ENCODE measurements at regions not wholly inside any gene's neighbourhood (a gene's known extent, or its start where the extent isn't known, plus 50 kb on each side); places are given as distances from the start of the nearest gene placed in this dataset.

DNA sequence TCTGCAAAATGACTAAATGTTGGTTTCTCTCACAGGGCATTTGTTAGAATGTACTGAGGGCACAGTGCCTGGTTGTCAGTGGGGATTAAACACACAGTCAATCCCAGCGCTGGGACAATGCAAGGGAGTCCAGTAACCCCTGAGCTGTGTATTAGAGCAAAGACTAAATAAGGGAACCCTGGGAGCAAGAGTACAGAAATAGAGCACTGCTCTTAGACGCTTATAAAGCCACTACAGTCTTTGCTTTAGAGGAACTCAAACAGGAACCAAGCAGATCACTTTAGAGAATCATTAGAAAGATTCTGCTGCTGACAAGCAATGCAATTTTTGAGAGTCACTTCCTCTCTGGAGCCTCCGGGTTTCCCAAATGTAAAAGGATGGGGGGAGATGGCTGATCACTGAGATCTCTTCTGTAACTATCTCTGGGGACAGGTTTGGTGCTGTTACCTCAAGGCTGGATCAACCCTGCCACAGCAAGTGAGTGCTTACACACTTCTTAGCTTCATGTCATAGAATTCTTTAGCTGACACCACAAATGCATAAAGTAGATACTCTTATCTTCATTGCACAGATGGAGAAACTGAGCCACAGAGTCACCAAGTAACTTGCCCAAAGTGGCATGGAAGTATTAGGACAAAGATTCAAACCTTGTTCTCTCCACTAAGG, 137.8 kb upstream of the CPEB2 start:
- no peak for DNase-seq

DNA sequence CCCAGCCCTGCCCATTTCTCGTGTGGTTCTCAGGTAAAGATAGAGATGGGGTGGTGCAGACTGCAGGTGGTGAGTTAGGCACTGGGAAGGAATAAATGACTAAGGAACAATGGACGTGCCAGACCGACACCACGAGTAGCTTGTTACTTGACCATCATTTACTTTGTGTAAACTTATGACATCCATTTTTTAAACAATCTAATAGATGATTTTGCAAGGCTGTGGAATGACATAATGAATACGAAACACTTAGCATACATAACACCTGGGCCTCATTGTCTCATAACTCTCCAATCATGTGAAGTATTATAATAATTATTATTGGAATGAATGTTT, 137.3 kb upstream of the CPEB2 start:
- DNase-seq, result no peak

DNA sequence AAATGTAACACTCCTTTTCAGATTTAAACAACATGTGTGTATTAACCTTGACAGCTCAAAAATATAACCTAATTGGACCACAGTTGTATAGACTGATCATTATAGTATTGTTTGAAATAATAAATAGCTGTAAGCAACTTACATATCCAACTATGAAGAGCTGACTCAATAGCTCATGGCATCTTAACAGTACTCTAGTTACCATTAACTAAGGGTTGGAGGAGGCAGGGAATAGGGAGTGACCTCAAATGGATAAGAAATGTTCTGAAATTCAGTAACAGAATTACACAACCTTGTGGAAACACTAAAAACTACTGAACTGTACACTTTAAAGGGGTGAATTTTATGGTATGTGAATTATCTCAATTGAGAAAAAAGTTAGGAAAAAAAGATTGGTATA, 136.5 kb upstream of the CPEB2 start:
- no peak for DNase-seq

DNA sequence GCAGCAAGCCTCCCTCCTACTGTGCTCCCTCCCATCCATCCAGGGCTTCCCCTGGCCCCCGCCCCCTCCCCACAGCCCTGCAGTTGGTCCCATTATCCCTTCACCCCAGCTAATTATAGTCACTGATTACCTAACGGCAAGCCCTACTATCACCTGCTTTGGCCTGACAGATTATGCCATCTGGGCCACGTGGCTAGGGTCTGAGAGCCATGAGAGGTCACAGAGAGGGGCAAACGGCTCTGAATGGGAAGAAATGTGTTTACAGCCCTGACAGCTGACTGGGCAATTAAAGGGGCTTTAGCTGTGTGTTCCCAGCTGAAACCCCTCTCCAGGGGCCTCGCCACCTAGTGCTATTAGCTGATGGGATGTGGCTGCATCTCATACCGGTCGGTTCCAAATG, 134.4 kb upstream of the CPEB2 start:
- no peak for DNase-seq

- no peak for DNase-seq
Observed at GRCh38 chr4:14868426-14869395, 133.6 kb upstream of the CPEB2 start.

- no peak for DNase-seq
Observed at GRCh38 chr4:14871676-14872430, 130.4 kb upstream of the CPEB2 start.

DNA sequence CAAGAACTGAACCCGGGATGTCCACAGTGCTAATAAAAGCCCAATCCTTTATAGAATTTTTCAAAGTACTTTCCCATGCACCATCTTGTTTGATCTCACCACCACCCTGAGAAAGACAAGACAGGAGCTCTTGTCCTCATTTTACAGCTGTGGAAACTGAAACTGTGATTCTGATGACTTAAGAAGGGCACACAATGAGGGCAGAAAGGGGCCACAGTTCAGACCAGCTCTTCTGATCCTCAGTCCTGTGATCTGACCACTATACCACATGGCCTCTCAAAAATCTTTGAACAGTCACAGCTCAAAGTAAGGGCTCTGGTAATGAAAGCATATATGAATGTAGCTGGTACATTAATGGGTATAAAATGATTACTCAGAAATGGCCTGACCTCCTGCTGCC, 127.3 kb upstream of the CPEB2 start:
- DNase-seq, result no peak

- peak; percentile 63 for DNase-seq
Observed at GRCh38 chr4:14877246-14878225, 124.7 kb upstream of the CPEB2 start.

DNA sequence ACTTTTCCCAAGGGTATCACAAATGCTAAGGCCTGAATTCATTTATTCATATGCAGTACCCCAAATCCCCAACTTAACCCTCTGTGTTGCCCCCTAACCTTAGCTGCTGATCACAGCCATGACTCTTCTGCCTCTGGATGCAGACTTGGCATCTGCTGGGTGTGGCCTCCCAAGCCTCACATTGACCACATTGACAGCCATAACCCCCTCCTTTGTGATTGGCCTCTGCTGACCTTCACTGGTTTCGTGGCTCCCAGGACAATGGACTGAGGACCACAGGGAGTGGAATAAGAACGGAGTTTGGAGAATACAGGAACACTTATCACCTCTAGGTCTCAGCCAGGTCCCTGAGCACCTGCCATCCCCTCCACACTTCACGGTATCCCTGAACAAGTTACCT, 123.6 kb upstream of the CPEB2 start:
- no peak for DNase-seq

DNA sequence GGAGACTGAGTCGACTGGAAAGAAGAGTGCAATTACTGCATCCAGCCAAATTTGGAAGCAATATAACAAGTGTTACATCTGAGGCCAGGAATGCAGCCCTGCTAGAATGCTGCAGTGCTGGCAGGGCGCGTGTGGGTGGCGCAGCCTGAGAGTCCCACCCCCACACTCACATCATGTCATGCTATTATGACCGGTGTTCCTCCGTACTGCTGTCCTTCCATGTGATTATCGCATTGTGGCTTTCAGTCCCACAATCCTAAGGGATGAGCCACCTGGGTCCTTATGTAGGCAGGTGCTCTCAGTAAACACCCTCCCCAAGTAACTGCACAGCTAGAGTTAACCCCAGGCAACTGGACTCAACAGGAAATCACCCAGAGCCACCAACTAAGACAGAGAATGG, 122.6 kb upstream of the CPEB2 start:
- no peak for DNase-seq

GRCh38 chr4:14880805-14881204, 121.5 kb upstream of the CPEB2 start:
- DNase-seq, result no peak

GRCh38 chr4:14883166-14883565, 119.1 kb upstream of the CPEB2 start:
- DNase-seq, result no peak

- no peak for DNase-seq
Observed at GRCh38 chr4:14883661-14884060, 118.6 kb upstream of the CPEB2 start.

DNA sequence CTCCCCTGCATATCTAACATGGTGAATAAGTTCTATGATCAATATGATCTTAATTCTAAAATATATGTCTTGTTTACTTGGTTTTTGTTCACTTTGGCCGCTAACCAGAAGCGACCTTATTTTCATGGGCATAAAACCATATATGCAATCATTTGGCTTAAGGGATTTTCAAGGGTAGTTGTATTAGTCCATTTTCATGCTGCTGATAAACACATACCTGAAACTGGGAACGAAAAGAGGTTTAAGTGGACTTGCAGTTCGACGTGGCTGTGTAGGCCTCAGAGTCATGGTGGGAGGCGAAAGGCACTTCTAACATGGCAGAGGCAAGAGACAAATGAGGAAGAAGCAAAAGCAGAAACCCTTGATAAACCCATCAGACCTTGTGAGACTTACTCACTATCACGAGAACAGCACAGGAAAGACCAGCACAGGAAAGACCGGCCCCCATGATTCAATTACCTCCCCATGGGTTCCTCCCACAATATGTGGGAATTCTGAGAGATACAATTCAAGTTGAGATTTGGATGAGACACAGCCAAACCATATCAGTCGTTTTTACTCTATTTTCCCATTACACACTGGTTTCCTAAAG, 114.3 kb upstream of the CPEB2 start:
- no peak for DNase-seq

- DNase-seq, result no peak
Observed at GRCh38 chr4:14888790-14889572, 113.3 kb upstream of the CPEB2 start.

- no peak for DNase-seq
Observed at GRCh38 chr4:14892563-14892962, 109.7 kb upstream of the CPEB2 start.

DNA sequence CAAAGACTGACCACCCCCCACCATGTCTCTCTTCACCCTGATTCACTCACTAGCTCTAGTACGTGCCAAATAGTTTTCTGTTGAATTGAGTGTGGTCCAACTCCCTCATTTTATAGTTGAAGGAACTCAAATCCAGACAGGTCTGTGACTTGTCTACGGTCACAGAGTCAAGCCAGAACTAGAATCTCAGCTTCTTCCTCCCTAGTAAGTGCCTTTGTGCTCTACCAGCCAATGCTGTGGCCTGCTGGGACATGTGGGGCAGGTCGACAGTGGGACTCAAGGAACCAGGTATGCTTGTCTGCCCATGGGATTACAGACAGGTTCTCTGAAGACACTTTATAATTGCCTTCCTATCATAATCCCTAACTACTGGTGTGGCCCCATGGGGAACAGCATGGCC, 108.6 kb upstream of the CPEB2 start:
- DNase-seq, result no peak

- DNase-seq, result no peak
Observed at GRCh38 chr4:14894392-14895292, 107.6 kb upstream of the CPEB2 start.

DNA sequence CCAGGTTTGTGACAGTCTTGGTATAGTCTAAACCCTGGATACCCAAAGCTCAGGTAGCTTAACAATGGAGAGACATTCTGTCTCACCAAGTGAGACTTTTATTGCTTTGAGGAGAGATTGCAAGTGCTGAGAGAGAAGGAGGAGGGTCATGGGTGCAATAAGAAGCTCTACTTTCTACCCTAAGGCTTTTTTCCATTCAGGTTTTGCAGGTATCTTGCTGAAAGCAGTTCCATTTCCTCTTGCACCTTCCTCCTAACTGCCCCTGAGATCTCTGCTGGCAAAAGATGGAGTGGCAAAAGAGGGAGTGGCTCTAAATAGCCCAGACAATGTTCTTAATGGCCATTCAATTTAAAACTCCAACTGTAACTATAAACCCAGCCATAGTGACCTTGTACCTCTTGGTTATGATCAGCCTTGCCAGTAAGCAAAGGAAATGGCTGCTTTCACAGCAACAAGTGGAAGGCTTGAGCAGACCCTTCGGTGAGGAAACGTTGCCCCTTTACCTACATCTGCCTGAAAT, 105.6 kb upstream of the CPEB2 start:
- DNase-seq, result no peak

DNA sequence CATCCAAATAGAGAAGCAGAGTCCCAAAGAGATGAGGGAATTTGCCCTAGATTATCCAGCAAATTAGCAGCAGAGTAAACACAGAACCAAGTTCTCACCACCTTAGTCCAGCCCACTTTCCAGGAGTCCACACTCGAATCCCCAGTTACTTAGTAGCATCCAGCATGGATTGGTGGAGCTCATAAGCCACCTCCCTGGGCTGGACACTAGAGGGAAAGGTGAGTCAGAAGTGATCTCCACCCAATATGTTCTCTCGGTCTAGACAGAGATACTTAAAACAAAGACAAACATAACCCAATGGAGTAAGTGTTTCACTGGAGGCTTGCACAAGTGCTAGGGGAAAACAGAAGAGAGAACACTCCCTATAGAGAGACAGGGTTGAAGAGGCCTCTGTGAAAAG, 105.1 kb upstream of the CPEB2 start:
- DNase-seq, result no peak

All from SIG-M5 (cell line).